Cardiac fibroblast (primary cell): ENCODE measurements at regions not wholly inside any gene's neighbourhood (a gene's known extent, or its start where the extent isn't known, plus 50 kb on each side); places are given as distances from the start of the nearest gene placed in this dataset.
"Not testable (repeated sequence)": the region's sequence is repeated elsewhere in the genome, so short reads cannot be mapped to it uniquely, and the experiment has no call there.

Source experiments
- DNase-seq, 2 donors: peaks; one replicate each; pipeline versions ENCODE4 v3.0.0 to v3.0.0-alpha.2; 2010; ENCODE audit warnings: low read depth in 2 of 2
- H3K4me3 ChIP-seq, 2 donors: replicated peaks in 1 of 2; 1 replicate in 1 of 2; 2 replicates in 1 of 2; pipeline ENCODE4 v1.5.1; 2011; ENCODE audit warnings: low read depth in 2 of 2, low read length in 2 of 2, mild to moderate bottlenecking in 2 of 2, moderate library complexity in 1 of 2
- TF ChIP-seq, protein P1 (sequence below): IDR thresholded peaks from one replicate; pipeline ENCODE4 v1.5.1; 2011; ENCODE audit warnings: low read depth, mild to moderate bottlenecking, low read length, inconsistent platforms

DNA sequence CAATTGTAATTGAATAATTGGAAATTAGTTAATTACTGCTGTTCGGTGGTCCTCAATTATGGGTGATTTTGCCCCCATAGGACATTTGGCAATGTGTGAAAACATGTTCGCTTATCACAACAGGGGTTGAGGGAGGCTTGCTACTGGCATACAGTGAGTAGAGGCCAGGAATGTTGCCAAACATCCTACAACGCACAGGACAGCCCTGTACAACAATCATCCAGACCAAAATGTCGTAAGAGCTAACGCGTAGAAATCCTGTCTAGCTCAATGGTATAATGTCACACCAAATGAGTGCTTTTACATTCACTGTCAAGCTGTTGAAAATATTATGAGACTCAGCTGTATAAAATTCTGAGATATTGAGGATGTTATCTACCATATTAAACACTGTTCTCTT, 464.4 kb upstream of the TUSC1 start:
- peak; percentile 5 to 18 for DNase-seq
- TF ChIP-seq, protein P1, sequence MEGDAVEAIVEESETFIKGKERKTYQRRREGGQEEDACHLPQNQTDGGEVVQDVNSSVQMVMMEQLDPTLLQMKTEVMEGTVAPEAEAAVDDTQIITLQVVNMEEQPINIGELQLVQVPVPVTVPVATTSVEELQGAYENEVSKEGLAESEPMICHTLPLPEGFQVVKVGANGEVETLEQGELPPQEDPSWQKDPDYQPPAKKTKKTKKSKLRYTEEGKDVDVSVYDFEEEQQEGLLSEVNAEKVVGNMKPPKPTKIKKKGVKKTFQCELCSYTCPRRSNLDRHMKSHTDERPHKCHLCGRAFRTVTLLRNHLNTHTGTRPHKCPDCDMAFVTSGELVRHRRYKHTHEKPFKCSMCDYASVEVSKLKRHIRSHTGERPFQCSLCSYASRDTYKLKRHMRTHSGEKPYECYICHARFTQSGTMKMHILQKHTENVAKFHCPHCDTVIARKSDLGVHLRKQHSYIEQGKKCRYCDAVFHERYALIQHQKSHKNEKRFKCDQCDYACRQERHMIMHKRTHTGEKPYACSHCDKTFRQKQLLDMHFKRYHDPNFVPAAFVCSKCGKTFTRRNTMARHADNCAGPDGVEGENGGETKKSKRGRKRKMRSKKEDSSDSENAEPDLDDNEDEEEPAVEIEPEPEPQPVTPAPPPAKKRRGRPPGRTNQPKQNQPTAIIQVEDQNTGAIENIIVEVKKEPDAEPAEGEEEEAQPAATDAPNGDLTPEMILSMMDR: no peak
- H3K4me3 ChIP-seq: no peak overlapping the region

DNA sequence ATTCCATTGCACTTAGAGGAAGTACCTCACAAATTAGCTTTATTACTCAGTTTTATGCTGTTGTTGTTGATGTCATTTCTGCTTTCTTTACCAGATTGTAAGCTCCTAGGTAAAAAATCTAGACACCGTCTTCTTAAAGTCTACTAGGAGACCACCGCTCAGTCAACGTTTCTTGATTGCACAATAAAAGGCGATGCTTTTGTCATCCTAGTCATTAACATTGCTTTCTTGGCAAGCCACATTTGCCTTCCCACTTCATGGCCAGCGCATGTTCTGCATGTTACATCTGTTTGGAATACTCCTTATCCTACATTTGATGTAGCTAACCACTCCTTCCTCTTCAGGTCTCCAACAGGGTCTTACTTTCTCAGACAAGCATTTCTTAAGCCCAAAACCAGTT, 464.0 kb upstream of the TUSC1 start:
- no peak for DNase-seq
- TF ChIP-seq, protein P1: no peak
- no peak overlapping the region for H3K4me3 ChIP-seq

DNA sequence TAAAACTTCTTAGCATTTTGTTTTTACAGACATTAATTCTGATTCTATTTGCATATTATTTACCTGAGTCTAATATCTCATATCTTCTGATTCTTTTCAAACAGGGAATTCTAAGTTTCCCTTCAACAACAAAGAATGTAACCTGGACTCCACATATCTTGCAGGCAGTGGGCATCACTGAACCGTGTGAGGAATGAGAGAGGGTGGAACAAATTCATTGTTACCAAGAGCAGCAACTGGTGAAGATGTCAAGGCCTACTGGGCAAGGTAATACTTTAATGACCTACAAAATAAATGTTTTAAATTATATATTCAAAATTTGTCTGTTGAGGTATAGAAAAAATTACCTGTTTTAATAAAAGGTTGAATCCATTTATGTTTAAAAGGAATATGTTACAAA, 455.3 kb upstream of the TUSC1 start:
- TF ChIP-seq, protein P1: no peak
- H3K4me3 ChIP-seq: no peak overlapping the region
- DNase-seq: no peak

DNA sequence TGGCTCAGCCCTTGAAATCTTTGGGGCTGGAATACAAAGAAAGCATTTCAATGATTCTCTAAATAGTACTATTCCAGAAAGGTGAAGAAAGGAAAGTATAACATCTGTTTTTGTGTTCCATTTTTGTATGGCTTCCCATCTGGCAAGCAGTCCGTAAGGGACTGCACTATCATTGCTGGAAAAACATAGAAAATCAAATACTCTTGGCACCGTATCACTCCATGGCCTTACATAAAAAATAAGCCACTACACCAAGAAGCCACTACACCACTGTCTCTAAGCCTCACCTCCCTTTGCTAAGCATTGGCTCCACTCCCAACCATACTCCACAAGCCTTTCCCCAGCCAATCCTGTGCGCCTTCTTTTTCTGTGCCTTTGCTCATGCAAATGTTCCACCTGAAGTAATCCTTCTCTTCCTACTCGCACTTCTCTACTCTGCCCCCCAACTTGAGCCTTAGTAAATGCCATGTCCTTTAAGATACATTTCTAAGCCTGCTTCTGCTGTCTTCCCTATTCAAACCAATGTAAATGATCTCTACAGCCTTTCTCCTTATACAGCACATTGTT, 454.6 kb upstream of the TUSC1 start:
- TF ChIP-seq, protein P1: no peak
- DNase-seq: no peak
- no peak overlapping the region for H3K4me3 ChIP-seq

DNA sequence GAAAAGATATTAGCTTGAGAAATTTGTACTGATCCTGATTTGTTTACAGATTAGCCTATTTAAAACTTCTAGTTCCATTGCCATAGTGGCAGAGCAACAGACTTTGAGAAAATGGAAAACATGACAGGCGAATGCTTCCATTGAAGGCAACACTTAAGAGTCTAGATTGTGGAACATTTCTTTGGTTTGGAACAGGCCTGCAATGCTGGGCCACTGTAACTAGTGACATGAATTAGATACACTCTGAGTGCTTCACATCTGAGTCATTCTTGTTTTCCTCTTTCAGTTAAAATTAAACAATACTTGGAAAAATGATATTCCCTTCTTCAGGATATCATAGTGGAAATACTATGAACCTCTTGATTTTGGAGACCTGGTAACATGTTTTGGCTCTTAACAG, 453.6 kb upstream of the TUSC1 start:
- DNase-seq: peak; percentile 7 to 27
- no peak overlapping the region for H3K4me3 ChIP-seq
- TF ChIP-seq, protein P1: no peak

DNA sequence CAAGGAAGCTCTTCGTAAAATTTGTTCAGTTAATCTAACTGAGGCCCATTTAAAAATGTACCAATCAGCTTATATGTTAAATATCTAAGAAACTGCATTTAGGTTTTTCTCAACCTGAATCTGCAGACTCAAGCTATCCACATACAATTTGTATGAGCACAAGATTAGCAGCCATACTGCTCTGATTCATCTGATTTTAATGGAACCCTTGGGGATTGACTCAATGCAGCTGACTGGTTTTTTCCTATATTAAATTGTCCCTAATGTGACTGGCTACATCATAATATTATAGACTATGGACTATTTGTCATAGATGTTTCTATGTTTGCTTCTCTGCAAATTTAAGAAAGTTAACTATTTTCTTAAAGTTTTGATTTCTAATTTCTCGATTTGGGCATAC, 451.0 kb upstream of the TUSC1 start:
- no peak overlapping the region for H3K4me3 ChIP-seq
- TF ChIP-seq, protein P1: no peak
- DNase-seq: peak in 1 of 2 donors; percentile 77

DNA sequence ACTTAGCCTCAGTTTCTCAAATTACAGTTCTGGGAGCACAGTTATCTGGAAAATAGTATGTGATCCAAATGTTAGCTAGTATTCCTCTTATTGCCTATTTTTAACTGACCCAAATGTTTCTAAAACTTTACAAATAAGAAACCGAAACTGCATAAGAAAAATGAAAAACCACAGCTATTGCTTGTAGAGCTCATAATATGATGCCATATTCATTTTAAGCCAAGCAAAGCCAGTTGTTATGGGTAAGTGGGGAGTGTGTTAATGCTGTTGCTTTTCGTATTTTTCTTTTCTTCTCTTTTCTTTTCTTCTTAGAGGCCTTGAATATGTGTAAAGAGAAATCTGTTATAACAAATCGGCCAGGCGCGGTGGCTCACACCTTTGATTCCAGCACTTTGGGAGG, 447.4 kb upstream of the TUSC1 start:
- no peak overlapping the region for H3K4me3 ChIP-seq

DNA sequence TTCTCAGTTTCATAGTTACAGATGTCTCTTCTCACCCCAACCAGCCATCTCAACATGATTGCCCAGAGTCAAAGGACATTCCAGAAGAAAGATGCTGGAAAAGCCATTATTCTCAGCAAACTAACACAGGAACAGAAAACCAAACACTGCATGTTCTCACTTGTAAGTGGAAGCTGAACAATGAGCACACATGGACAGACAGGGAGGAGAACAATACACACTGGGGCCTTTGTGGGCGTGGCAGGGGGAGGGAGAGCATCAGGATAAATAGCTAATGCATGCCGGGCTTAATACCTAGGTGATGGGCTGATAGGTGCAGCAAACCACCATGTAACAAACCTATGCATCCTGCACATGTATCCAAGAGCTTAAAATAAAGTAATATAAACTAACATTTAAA, 437.8 kb upstream of the TUSC1 start:
- DNase-seq, H3K4me3 ChIP-seq: not testable (repeated sequence)

More for the DNA sequence above, 447.4 kb upstream of the TUSC1 start:
- no peak for DNase-seq
- TF ChIP-seq, protein P1: no peak
